ENCODE measurements at regions not wholly inside any gene's neighbourhood (a gene's known extent, or its start where the extent isn't known, plus 50 kb on each side); places are given as distances from the start of the nearest gene placed in this dataset.
"Not testable (repeated sequence)": the region's sequence is repeated elsewhere in the genome, so short reads cannot be mapped to it uniquely, and the experiment has no call there.

DNA sequence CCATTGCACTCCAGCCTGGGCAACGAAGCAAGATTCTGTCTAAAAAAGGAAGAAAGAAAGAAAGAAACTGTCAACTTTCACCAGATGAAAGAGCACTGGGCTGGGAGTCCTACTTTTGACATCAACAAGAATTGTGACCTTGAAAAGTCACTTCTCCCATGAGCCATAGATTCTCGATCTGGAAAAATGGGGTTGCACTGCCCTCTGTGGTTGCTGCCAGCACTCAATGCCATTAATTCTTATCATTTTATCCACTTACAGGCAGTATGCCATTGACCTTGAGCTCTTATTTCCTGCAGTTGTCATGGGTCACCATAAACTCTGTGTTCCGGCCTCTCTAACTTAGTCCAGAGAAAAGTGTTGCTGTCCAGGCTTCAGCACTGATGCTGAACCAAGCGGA is 137.2 kb downstream of the NOC3L start:
- DNase-seq (ENCODE audit: low read depth) = no peak

DNA sequence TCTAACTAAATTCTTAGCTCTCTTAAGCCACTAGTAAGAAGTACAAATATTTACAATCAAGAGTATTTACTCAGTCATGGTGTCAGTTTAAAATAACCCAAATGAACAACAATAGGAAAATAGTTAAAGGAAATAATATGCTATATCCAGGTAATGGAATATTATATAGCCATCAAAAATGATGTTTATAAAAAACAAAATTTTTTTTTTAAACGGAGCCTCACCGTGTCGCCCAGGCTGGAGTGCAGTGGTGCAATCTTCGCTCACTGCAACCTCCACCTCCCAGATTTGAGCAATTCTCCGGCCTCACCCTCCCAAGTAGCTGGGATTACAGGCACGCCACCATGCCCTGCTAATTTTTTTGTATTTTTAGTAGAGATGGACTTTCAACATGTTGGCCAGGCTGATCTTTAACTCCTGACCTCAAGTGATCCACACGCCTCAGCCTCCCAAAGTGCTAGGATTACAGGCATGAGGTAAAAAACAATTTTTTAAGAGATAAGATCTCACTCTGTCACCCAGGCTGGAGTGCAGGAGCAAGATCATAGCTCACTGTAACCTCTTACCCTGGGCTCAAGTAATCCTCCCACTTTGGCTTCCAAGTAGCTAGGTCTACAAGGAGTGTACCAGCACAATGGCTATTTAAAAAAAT is 132.5 kb downstream of the NOC3L start:
- no peak for DNase-seq (ENCODE audit: low read depth)

DNA sequence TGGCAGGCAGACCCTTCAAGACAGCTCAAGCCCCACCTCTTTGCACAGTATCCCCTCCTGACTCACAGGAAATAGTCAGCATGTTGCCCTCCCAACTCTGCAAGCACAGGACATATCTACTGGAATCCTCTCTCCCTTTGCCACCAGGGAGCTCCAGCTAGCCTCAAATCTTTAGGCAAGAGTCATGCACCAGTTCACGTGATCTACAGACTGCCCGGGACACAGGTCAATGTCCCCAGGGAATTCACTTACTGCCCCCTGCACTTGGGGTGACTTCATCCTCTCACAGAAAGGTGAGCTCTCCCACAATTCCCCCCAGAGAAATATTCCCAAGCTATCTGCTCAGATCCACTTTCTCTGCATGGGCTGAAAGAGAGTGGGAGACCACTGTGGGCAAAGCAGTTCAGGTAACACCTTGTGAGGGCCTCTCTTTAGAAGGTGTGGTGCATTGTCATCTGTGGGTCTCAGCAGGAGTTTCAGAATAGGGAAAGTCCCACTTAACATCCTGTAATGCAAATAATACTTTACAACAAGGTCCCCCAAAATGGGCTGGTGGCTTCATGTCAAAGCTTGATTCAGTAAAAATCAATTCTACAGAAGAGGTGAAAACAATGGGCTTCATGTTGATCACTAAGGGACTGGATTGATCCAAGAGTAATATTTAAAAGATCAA is 129.9 kb downstream of the NOC3L start:
- no peak for DNase-seq (ENCODE audit: low read depth)

DNA sequence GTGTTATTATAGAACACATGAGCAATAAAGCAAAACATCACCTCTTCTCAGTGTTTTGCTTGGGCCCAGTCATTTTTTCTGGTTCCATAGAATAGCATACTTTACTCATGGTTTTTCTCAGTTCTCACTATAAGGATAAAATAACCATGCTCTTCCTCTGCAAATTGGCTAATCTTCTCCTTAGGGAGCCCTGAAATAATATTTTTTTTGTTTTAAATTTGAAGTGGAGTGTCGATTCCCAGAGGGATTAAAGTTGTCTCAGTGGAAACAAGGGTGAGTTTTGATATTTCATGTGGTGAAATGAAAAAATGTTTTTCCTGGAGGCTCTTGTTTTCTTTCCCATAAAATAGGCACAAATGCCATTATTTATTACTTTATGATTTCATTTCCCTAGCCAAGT is 127.3 kb downstream of the NOC3L start:
- no peak for DNase-seq (ENCODE audit: low read depth)

DNA sequence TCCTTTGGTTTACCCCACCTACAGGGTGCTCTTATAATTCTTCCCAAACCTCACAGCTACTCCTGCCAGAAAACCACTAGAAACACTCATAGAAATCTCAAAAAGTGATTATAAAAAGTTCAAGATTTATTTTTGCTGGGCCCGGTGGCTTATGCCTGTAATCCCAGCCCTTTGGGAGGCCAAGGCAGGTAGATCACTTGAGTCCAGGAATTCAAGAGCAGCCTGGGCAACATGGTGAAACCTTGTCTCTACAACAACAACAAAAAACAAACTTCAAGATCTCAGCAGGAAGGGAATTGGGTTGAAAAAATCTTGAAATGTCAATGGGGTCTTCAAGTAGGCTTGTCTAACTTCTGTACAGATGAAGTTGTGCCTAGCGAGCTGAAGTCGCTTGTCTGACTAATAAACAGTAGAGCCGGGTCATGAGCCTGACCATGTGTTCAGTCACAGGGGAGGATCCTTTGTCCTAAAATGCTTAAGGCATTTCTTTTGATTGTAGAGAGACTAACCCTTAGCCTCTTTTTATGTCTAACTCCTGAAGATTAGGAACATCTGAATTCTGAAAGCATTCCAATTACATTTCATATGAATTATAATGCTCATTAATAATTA is 124.6 kb downstream of the NOC3L start:
- no peak for DNase-seq (ENCODE audit: low read depth)

DNA sequence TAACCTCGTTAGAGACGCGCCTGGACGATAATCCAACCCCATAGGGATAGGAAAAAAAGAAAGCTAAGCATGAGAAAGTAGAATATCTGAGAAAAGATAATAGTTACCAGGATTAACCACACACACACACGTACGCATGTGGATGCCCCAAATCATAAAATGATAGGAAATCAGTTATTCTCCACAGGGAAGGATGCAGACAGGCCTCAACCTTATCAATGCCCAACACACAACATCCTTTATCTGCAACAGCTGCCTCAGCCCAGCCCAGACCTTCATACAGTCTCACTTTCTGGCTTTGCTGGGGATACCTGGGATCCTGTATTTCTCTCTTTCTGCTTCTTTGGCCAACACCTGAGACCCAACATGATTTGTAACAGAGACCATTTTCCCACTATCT is 123.0 kb downstream of the NOC3L start:
- no peak for DNase-seq (ENCODE audit: low read depth)

DNA sequence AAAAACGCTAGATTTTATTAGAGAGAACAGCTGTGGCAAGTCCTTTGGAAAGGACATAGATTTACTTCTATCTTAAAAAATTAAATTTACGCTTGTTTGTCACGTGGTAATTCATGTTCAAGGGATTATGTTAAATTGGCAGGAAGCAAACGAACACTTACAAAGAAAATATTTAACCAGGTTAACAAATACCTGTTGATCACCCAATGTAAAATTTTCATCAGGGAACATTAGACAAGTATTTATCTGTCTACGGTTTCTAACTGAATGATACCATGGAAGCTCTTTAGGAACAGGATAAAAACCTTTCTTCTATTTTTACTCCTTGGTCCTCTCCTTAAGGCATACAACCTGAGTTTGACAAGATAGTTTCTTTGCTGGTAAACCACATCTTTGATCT is 122.2 kb downstream of the NOC3L start:
- DNase-seq (ENCODE audit: low read depth) = no peak

DNA sequence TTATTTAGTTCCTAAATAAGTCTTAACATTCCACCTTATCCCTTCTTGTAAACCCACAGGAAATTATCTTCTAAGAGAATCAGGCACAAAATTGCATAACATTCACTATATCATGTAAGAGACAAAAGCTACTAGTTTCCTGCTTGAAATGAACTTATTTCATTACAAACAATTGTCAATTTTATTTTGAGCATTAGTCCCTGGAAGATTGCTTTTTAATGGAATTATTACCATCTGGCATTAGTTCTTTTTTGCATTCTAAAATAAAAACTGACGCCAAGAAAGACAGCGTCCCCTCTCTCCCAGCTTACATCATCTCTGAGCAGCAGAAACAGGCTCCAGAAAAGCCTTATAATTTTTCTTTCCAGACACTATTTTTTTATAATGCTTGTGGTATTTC is 121.8 kb downstream of the NOC3L start:
- no peak for DNase-seq (ENCODE audit: low read depth)

DNA sequence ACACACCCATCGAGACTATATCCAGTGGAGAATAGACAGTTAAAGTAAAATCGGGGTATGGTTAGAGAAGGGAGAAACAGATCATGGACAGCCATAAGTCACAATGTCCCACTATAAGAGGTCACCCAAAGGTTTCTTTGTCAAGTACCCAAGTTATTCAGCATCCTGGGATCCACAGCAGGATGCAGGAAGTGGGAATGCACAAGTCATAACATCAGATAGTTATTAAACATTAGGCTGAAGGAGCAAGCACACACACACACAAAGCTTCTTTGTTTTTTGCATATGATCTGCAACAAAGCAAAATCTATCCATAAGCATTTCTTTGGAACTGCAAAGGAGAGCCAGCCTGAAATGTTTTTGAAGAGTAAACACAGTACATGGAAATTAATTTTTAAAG is 111.6 kb downstream of the NOC3L start:
- no peak for DNase-seq (ENCODE audit: low read depth)

DNA sequence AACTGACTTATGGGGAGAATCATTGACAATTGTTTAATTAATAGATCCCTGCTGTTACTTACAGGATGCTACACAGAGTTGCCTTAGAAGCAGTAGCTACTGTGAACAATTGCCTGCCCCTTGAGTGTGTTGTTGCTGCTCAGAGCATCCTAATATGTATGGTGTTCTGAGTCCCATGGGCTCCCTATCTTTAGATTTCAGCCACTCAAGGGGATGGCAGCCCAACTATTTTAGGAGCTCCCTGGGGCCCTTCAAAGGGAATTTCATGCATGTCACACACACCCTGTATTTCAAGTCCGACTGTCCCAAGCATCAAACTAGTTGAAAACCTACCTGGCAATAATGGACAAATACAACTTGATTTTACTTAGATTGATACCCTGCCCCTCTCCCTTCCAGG is 111.2 kb downstream of the NOC3L start:
- no peak for DNase-seq (ENCODE audit: low read depth)

DNA sequence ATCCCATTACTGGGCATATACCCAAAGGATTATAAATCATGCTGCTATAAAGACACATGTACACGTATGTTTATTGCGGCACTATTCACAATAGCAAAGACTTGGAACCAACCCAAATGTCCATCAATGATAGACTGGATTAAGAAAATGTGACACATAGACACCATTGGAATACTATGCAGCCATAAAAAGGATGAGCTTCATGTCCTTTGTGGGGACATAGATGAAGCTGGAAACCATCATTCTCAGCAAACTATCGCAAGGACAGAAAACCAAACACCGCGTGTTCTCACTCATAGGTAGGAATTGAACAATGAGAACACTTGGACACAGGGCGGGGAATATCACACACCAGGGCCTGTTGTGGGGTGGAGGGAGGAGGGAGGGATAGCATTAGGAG is 105.3 kb downstream of the NOC3L start:
- not testable (repeated sequence) for DNase-seq (ENCODE audit: low read depth)

DNA sequence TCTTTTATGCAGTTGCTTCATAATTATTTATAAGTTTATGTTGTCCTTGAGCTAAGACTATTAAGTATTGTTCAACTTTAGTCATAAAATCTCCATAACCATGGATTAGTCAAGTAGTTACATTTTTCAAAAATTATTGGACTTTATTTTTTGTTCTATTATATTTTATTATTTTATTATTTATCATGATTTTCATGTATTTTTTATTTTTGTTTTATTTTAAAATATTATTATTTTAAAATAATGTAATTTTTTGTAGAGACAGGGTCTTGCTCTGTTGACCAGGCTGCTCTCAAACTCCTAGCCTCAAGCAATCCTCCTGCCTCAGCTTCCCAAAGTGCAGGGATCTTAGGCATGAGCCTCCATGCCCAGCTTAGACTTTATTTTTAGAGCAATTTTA is 102.3 kb downstream of the NOC3L start:
- no peak for DNase-seq (ENCODE audit: low read depth)

DNA sequence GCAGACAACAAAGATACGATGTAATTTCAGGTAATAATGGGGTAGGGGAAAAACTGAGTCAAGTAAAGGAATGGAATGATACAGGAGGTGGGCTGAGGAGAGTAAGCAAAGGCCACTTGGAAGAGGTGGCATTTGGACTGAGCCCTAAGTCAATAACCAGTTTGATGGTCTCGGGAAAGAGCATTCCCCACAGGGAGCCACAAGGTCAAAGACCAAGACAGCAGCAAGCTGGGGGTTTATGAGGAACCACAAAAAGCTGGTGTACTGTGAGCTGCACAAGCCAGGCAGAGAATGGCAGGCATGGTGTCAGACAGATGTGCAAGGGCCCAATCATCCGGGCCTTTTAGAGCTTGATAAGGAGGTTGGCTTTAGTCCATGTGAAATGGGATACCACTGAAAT is 98.7 kb downstream of the NOC3L start:
- DNase-seq (ENCODE audit: low read depth) = no peak

DNA sequence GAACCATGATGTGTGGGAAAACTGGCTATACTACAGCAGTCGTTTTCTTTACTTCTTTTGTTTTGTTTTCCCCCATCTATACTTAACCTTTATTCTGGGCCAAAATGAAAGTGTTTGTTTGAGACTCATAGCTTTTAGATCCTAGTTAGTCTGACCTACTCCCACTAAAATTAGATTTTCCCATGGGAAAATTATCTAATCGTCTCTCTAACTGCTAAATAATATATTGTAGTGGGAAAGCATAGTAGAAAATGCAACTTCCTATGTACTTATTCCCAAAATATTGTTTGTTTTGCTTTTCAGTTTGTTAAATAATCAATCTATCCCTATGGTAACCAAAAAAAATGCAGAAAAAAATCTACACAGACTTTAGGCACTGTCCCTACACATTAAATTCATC is 96.6 kb downstream of the NOC3L start:
- DNase-seq (ENCODE audit: low read depth) = no peak

DNA sequence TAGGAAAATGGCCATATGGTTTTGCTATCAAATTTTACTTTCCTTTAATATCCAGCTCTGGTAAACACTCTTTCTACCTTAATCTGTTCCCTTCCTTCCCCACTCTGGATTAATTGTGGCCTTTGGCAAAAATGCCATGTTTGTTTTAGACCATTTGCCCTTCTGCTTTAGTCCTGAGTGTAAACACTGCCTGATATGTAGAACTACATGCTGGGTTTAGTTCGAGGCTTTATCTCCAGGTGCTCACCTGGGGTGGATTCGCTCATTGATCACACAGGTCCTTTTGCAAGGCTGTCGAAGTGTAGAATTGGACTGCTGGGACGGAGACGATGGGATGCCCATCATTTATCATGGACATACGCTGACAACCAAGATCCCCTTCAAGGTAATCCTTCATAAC is 94.1 kb downstream of the NOC3L start:
- DNase-seq (ENCODE audit: low read depth) = no peak

DNA sequence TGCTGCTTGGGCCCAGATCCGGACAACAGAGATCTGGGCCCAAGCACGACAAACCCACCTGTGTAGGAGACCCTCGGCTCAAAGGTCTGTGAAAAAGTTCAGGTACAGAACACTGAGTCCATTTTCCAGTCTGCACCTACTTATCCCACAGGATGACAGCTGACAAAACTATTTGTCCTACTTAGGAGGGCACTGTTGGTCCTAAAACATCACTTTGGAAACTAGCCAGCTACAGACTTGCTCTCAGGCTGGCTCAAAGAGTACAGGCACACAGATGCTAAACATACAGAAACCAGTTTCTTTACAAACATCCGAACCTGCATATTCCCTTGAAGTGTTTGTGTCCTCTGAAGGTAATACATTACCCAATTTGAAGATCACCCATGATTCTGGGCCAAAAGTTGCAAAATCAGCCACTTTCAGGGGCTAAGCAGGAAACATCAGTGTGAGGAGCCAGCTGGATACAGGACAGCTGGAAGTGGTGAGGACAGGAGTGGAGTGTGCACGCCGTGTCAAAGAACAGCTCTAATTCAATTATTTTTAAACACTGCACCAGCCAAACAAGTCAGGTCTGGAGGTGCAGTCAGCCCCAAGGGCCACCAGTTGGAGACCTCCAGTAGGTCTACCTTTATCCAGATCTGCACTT is 88.5 kb downstream of the NOC3L start:
- no peak for DNase-seq (ENCODE audit: low read depth)

DNA sequence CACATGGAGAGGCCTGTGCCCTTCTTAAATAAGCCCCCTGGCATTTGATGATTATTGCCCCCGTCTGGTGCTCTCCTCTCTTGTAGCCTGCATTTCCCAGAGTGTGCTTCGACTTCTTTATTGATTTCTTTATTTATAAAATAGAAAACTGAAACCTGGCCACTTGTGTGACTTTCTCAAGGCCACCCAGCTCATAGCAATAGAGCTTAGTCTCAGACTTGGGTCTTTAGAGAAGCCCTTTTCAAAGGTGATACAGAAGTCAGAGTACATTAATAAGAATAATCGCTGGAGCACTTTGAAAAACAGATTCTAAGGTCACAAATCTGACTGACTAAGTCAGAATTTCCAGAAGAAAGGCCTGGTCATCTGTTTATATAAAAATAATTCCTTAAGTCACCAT is 86.6 kb downstream of the NOC3L start:
- DNase-seq (ENCODE audit: low read depth) = no peak

DNA sequence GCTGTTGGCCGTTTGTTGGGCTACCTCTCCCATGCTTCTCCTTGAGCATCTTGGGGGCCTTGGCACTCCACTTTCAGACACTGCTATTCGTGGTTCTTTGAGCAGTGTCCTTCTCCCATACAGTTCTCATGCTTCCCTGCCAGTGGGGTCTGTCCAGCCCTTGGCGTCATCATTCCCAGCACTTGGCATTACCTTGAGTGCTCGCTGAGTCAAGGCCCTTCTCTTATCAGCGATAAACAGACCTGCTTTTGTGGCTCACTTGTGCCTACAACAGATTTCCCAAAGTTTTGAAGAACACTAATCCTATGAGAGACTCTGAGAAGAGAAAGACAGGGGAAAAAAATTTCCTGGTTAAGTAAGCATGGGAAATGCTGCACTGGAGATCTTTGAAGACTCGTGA is 85.3 kb downstream of the NOC3L start:
- DNase-seq (ENCODE audit: low read depth) = no peak

DNA sequence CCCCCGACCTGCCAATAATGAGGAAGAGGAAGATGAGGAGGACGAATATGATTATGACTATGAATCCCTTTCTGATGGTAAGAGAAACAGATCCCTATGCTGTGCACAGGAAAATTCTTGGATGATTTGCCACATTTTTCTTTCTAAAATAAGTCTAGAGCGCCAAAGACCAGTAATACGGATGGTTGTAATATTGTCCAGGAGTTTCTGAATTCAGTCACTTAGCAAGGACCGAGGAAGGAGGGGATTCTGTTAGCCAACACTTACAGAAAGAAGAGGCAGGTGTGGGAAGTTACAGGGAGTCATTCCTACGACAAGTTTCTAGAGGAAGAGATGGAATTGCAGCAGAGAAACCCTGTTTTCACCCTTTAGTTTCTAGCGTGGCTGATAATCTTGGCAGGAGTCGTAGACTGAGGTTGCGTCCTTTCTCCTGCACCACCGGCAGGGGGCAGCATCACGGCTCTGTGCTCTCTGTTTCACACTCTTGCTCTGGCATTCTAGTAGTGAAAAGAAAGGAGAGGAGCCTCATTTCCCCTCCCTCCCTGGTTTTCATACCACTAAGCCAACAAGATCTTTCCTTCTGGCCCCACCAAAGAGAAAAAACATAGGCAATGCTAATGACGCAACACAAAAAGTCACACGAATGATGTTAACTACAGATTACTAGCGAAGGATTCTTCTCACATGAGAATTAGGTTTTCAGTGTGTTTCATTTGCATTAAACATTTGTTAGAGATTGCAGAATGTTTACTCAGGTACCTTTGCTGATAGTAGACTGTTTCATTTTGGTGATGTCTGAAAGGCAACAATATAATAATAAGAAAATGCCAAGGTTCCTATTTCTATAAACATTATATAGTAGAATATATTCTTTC is 82.7 kb downstream of the NOC3L start:
- DNase-seq (ENCODE audit: low read depth) = no peak

DNA sequence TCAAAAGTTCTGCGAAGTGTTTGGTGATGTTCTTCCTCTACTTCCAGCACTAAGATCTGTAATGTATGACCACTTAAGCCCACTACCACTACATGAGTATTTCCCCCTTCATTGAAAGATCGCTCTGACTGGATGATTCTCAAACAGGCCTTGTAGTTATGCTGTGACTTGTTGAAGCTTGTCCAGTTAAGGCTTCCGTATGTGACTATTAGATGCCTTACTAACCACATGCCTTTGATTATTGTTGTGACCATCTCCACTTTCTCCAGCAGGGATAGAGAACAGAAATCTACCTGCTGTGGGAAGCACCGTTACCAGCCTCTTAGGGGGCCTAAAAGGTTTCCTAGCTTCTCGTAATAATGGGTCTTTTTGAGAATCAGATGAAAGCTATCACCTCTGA is 81.1 kb downstream of the NOC3L start:
- no peak for DNase-seq (ENCODE audit: low read depth)

DNA sequence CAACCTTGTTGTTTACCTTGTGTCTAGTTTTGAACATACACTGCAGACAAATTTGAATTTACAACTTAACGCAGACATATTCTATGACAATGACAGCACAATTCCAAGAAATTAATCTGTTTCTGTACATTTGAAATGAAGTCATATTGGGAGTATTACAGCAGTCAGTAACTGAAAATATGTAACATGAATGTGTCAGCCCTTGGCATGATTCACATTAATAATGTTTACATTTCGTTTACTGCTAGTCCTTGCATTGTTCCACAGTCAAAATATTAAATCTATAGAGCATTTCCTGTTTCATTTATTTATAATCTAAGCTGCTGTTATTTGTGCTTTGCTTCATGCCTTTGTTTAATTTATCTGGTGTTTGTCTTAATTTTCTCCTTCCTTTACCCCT is 80.4 kb downstream of the NOC3L start:
- DNase-seq (ENCODE audit: low read depth) = no peak

Data from HS-27A (cell line).